GM21515 (cell line): ENCODE measurements at regions not wholly inside any gene's neighbourhood (a gene's known extent, or its start where the extent isn't known, plus 50 kb on each side); places are given as distances from the start of the nearest gene placed in this dataset.

Experiments
- ATAC-seq: cut with Tn5 transposase; IDR thresholded peaks from one replicate; pipeline ENCODE4 v1.9.1; 2021; ENCODE audit not compliant: unreplicated experiment

- ATAC-seq: no peak
These were observed 53.5 kb upstream of the TIPARP start for GRCh38 chr3:156620901-156621300.

GRCh38 chr3:156620260-156620659, 54.1 kb upstream of the TIPARP start:
- no peak for ATAC-seq

DNA sequence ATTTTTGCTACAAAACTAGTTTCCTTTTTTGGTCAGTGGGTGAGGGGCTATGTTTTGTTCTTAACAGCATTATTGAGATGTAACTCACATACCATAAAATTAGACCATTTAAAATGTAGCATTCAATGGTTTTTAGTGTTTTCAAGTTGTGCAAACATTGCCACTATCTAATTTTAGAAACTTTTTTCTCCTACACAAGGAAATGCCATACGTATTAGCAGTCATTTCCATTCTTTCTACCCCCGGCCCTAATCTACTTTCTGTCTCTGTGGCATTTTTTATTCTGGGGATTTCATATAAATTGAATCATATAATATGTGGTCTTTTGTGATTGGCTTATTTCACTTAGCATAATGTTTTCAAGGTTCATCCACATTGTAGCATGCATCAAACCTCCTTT, 55.0 kb upstream of the TIPARP start:
- no peak for ATAC-seq

- ATAC-seq: no peak
These were observed 56.6 kb upstream of the TIPARP start for GRCh38 chr3:156617781-156618180.

GRCh38 chr3:156617145-156617544, 57.2 kb upstream of the TIPARP start:
- ATAC-seq: no peak

DNA sequence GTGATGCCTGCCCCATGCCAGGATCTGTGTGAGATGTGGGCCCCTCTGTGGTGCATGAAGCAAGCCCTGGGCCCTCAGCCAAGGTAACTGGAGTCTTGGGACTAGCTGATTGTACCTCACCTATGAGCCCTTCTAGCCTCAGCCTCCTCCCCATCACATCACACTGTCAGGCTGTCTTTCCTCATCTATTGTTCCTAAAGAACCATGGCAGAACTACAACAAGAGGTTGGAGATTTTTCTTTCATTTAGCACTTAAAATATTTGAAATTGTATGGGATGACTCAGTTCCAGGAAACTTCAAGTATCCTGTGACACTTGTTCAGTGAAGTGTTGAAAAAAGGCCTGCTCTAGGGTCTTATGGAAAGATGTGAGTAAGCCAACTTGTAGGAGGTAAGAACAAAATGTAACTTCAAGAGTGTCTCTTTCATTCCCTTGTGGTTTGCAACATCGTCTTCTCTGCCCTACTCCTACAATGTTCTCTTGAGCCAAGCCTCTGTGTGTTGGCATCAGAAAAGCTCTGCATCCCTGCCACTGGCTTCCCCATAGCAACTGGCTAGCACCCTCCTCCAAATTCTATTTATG, 58.7 kb upstream of the TIPARP start:
- ATAC-seq: no peak

DNA sequence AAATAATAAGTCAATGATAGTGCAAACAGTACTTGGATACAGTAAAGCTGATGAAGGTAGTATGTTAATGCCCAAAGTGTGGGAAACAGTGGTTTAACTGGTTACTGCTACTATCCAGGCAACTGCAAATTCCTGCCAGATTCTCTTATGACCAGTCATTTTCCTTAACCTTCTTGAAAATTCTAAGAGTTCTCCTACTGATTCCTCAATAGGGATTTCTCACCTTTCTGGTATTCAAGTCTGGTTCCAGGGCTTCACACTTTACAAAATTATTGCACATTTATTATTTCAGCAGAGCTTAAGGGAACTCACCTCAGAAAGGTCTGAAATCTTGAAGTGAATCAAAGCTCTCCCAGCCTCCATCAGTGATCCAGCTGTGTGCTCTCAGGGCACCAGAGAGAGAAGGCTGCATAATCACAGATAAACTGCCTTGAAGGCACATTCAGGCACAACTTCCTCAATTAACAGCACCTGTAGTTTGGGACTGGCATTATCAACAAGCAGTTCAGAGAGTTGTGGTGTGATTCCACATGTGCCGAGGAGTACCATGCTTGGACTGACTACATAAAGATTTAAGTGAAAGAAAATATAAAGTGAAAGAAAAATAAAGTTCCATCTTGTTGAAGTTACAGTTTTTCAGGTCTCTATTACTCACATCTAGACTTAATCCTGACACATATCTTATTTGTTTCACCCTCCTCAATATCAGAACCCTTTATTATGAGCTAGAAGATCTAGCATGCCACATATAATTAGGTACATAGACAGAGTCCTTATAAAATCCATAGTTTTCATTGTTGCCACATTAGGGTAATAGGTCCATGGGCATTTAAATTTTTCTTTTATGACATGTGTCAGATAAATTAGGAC, 59.5 kb upstream of the TIPARP start:
- ATAC-seq: no peak

GRCh38 chr3:156612903-156613302, 58.0 kb upstream of the SSR3 start:
- no peak for ATAC-seq

DNA sequence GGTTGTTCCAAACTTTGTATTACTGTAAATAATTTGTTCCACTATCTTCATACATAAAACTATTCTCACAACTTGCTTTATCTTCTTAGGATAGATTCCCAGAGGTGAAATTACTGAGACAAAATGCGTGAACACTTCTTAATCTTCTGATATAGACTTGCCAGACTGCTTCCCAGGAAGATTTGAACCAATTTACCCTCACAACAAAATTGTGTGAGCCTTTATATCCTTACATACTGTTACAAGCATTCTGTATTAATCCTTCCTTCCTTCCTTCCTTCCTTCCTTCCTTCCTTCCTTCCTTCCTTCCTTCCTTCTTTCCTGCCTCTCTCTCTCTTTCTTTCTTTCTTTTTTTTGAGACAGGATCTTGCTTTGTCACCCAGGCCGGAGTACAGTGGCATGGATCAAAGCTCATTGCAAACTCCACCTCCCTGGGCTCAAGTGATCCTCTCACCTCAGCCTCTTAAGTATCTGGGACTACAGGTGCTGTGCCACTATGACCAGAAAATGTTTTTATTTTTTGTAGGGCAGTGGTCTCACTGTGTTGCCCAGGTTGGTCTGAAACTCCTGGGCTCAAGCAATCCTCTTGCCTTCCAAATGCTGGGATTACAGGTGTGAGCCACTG, 57.1 kb upstream of the SSR3 start:
- ATAC-seq: no peak

DNA sequence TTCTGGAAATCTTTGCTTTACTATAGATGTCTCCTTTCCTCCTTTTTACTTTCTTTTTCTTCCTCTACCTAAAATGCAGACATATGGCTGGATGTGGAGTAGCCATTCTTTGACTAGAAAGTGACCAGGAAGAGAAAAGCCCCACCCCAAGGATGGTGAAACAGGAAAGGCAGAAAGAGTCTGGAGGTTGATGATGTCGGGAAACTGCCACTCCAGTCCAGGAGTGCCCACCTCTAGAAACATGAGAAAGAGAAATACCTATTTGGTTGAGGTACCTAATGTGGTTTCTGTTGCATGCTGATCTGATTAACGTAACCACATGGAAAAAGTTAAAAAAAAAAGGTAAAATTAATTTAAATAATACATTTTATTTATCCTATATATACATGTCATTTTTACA, 55.2 kb upstream of the SSR3 start:
- ATAC-seq: no peak

- ATAC-seq: no peak
These were observed 54.6 kb upstream of the SSR3 start for GRCh38 chr3:156609546-156609945.

DNA sequence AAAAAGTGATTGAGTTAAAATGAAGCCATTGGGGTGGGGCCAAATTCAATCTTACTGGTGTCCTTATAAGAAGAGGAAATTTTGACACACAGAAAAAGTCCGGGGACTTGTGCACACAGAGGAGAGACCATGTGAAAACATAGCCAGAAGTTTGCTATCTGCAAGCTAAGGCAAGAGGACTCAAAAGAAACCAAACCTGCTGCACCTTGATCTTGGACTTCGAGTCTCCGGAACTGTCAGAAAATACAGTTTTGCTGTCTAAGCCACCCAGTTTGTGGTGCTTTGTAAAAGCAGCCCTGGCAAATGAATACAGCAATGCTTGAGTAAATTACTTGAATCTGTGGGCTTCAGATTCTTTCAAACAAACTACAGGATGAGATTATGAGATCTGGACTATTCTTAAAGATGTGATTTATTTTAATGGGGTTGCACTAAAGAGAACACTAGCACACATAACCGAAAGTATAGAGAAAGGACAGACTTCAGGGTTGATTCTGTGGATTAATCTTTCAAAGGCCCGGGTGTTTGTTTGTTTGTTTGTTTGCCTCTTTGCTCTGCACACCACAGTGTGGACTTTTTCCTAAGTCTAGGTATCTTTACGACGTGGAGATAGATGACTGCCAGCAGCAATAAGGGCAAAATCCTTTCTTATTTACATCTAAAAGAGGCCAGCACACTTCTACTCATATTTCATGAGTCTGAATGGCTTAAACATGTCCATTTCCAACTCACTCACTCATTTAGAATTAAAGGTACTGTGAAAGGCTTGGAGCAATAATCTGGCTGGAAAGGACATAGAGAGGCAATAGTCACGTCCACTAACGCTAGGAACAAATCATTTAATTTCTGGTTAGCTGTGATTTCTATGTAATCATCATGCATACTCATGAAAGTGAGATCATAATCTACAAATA, 53.9 kb upstream of the SSR3 start:
- no peak for ATAC-seq

- ATAC-seq: peak; percentile 65
These were observed 51.8 kb upstream of the SSR3 start for GRCh38 chr3:156606729-156607128.

- ATAC-seq: no peak
These were observed 51.0 kb upstream of the SSR3 start for GRCh38 chr3:156605686-156606605.

- no peak for ATAC-seq
These were observed 49.8 kb upstream of the SSR3 start for GRCh38 chr3:156604642-156605144.
